HEK293 (cell line): ENCODE measurements at regions not wholly inside any gene's neighbourhood (a gene's known extent, or its start where the extent isn't known, plus 50 kb on each side); places are given as distances from the start of the nearest gene placed in this dataset.

Source experiments
- CTCF ChIA-PET: fragments of 350-600 bp; formaldehyde crosslinking; extraction: SDS; loops from one replicate; lab custom pipeline; 2021; ENCODE audit warnings: antibody characterized with exemption; lab: Yijun Ruan, JAX
- POLR2A ChIA-PET: fragments of 300-600 bp; formaldehyde crosslinking; extraction: SDS; loops from one replicate; lab custom pipeline; 2020; ENCODE audit warnings: antibody characterized with exemption, inconsistent platforms; lab: Yijun Ruan, JAX
- H3K27ac ChIP-seq: fragments of 200-500 bp; sonication (Bioruptor generic); 2 replicates; pipeline ENCODE4 v1.5.1; 2014; ENCODE audit warnings: low read depth, low read length, control low read depth, inconsistent platforms; ENCODE audit errors: extremely low read depth
- H3K36me3 ChIP-seq, 2 experiments: fragments of 200-500 bp in 1 of 2; sonication (Bioruptor generic) in 1 of 2; 1 replicate in 1 of 2; 2 replicates in 1 of 2; pipeline ENCODE4 v1.5.1; 2014 to 2017; ENCODE audit warnings: inconsistent platforms in 2 of 2, low read length in 2 of 2; ENCODE audit not compliant: control insufficient read depth in 2 of 2, insufficient read depth in 1 of 2
- H3K4me1 ChIP-seq: fragments of 200-500 bp; sonication (Bioruptor generic); 2 replicates; pipeline ENCODE4 v1.5.1; 2014; ENCODE audit warnings: mild to moderate bottlenecking, low read length, inconsistent platforms; ENCODE audit not compliant: control insufficient read depth, insufficient read depth
- H3K4me3 ChIP-seq: 2 replicates; pipeline ENCODE4 v1.5.1; 2011; ENCODE audit warnings: low read depth, mild to moderate bottlenecking, control low read depth, low read length, moderate library complexity
- H3K9me3 ChIP-seq: fragments of 200-500 bp; sonication (Bioruptor generic); 2 replicates; pipeline ENCODE4 v1.5.1; 2014; ENCODE audit warnings: low read depth, low read length, inconsistent platforms; ENCODE audit not compliant: control insufficient read depth, insufficient read depth
- PATZ1 ChIP-seq: fragments of 450-650 bp; formaldehyde crosslinking; IDR thresholded peaks from 2 replicates; pipeline ENCODE4 v1.5.1; 2016; ENCODE audit warnings: missing biosample characterization, missing genetic modification characterization
- ZNF175 ChIP-seq: fragments of 450-650 bp; formaldehyde crosslinking; IDR thresholded peaks from 2 replicates; pipeline ENCODE4 v1.5.1; 2016; ENCODE audit warnings: missing biosample characterization, missing genetic modification characterization
- ZNF24 ChIP-seq: fragments of 450-650 bp; formaldehyde crosslinking; IDR thresholded peaks from 2 replicates; pipeline ENCODE4 v1.5.1; 2016; ENCODE audit warnings: missing biosample characterization, missing genetic modification characterization
- ZNF292 ChIP-seq: fragments of 450-650 bp; formaldehyde crosslinking; IDR thresholded peaks from 2 replicates; pipeline ENCODE4 v1.5.1; 2016; ENCODE audit warnings: low read depth, missing biosample characterization, missing genetic modification characterization, borderline replicate concordance
- ZNF398 ChIP-seq: fragments of 450-650 bp; formaldehyde crosslinking; IDR thresholded peaks from 2 replicates; pipeline ENCODE4 v1.5.1; 2017; ENCODE audit warnings: missing biosample characterization, missing genetic modification characterization
- ZNF530 ChIP-seq: fragments of 450-650 bp; formaldehyde crosslinking; IDR thresholded peaks from 2 replicates; pipeline ENCODE4 v1.5.1; 2016; ENCODE audit warnings: low read depth, missing biosample characterization, missing genetic modification characterization
- ZNF596 ChIP-seq: fragments of 450-650 bp; IDR thresholded peaks from 2 replicates; pipeline ENCODE4 v1.5.0; 2018; ENCODE audit warnings: missing biosample characterization, mild to moderate bottlenecking, missing genetic modification characterization, moderate library complexity
- ZNF624 ChIP-seq: fragments of 450-650 bp; formaldehyde crosslinking; IDR thresholded peaks from 2 replicates; pipeline ENCODE4 v1.5.1; 2017; ENCODE audit warnings: missing biosample characterization, missing genetic modification characterization

- Histone ChIP-seq H3K36me3 (no peaks in the 10 kb centered on the region), H3K9me3 (no peaks in the 10 kb centered on the region), H3K27ac (no peak overlapping the region), H3K4me1 (no peaks in the 10 kb centered on the region), H3K4me3 (no peak overlapping the region)
- ChIA-PET CTCF (interaction anchor here (0.8 kb wide), 1 partner anchor 1113 kb away, joined by 5 read pairs; no protein-coding TSS in a partner anchor), POLR2A (no interaction called here)
- no peak for TF ChIP-seq PATZ1 (tag by site-specific recombination)
- no peak for TF ChIP-seq ZNF624
- TF ChIP-seq ZNF175 (tag by site-specific recombination), result no peak
- no peak for TF ChIP-seq ZNF398 (tag by site-specific recombination)
- no peak for TF ChIP-seq ZNF292
- no peak for TF ChIP-seq ZNF530 (tag by site-specific recombination)
- TF ChIP-seq ZNF596 (tag by site-specific recombination), result no peak
- TF ChIP-seq ZNF24, result no peak
These were observed 51.3 kb upstream of the FOXC1 start for GRCh38 chr6:1558388-1558787.
